HG03064 (cell line): ENCODE measurements at regions not wholly inside any gene's neighbourhood (a gene's known extent, or its start where the extent isn't known, plus 50 kb on each side); places are given as distances from the start of the nearest gene placed in this dataset.
"Not testable (repeated sequence)": the region's sequence is repeated elsewhere in the genome, so short reads cannot be mapped to it uniquely, and the experiment has no call there.

ENCODE experiments used
- ATAC-seq: cut with Tn5 transposase; IDR thresholded peaks from one replicate; pipeline ENCODE4 v1.9.1; 2021; ENCODE audit warnings: low read depth; ENCODE audit not compliant: unreplicated experiment

DNA sequence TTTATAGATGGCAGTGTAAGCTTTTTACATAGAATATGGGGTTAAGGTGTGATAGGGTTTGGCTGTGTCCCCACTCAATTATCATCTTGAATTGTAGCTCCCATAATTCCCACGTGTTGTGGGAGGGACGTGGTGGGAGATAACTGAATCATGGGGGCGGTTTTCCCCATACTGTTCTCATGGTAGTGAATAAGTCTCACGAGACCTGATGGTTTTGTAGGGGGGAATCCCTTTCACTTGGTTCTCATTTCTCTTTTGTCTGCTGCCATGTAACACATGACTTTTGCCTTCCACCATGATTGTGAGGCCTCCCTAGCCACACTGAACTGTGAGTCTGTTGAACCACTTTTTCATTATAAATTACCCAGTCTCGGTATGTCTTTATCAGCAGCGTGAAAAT, 290.3 kb upstream of the B3GALT2 start:
- ATAC-seq: no peak

DNA sequence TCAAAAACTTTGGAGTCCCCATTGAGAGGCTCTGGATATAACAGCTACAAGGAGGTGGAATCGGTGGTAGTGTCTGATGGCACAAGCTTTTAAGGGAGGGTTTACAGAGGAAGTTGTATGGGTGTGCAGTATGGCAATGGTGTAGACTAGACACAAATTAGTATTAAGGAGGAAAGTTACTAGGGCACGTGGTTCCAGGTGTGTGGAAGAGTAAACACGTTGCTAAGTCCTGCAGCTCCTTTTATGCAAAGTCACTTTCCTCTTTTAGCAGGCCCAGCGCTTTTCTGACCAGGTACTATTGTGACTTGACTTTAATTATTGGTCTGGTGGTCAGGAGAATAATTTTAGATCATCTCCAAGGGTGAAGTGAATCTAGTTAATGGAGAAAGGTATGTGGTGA, 287.5 kb upstream of the B3GALT2 start:
- ATAC-seq: no peak

DNA sequence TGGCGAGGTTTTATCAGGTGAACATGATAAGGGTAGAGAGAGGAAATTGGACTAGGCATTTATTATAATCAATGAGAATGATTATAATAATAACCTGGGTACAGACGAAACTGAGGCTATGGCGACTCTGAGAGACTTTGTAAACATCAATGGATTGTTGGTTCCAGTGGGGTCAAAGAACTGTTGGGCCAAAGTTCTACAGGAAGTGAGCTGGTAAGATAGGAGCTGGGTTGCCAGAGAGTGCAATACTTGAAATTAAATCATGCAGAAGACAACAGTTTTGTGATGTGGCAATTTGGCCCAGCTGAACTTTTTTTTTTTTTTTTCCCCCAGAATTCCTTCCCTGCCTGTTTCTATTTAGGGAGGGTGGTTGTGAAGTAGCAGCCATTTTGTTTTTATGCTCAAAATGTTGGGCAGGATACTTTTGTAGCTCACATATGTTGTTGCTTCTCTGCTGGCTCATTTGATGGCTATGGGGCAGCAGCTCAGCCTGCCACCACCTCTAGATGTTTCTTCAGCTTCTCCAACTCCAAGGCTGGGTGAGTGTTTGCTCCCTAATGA, 286.5 kb upstream of the B3GALT2 start:
- ATAC-seq: no peak

DNA sequence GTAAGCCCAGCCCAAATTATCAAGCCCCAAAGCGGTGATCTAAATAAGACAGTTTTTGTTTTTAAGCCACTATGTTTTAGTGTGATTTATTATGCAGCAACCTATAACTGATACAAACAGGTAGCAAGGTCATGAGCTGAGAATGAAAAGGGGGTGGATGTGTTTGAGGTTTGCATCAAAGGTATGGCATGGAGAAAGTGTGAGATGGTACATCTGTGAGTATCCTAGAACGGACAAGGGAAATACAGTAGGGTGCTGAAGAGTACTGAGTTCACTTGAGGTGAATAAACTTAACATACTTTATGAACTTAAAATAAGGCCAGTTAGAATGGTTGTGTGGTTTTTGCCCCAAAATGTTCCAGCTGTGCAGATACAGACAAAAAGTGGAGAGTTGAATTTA, 286.0 kb upstream of the B3GALT2 start:
- no peak for ATAC-seq

DNA sequence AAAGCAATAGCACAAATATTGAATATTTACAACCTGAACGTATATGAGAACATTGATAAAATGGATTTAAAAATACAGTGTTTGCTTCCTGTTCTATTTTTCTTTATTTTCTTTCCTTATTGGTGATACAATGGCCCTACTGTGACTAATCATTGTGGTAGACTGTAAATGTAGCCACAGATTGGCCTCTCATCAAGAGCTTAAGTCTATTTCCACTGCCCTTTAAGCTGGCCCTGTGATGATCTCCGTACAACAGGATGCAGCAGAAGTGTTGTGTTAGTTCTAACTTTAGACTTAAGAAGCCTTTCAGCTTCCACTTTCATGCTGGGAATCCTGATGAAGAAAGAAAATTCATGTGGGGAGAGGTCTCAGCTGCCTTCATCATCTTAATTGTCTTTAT, 285.6 kb upstream of the B3GALT2 start:
- ATAC-seq: no peak

DNA sequence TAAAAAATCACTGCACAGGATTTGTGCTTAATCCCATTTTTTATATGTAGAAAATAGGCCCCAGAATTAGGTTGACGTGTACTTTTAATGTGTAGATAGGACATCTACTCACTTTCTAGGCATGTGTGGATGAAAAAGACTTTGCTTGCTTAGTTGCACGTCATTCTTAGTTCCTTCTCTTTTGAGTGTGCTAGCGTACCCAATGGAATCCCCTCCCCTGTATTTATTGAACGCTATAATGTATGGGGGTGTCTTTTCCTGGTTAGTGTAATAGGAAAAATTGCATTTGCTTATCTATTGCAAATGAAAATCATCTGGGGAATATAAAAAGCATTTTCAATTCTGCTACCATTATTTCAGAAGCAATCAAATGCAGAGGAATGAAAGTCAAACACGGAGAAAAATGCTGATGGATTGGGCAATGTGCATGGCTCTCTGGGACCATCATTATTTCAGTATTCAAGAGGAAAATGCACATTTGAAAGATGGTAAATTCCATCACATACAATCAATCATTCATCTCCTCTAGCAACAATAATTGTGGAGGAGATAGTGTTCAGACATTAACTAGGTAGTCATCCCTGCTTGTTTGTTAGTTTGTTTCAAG, 277.0 kb upstream of the B3GALT2 start:
- ATAC-seq: no peak

DNA sequence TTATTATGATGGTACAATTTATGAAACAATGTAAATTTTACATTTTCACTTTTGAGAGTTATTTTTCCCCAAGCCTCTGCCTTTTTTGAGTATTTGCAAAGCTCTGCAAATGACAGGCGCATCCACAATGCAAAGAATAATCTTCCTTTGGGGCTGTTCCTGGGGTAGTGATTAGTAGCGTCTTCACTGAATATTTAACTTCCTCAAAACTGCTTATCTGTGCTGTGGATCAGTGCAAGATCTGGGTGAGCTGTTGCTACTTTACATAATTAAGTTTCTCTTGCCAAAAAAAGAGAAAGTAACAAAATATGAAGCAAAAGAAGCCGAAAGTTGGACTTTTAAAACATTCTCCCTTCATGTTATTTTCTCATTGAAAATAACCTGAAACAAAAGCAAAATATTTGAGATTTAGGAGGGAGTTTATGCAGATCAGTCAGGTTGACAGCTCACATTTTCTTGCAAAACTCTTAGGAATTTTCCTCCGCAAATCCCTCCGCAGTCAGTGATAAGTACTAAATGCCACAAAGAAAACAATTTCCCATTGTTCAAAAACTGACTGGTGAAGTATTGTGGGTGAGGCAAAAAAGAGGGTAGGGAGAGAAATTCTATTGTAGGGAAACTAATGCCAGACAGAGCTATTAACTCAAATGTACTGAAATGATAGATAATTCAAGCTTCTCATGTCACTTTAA, 276.4 kb upstream of the B3GALT2 start:
- no peak for ATAC-seq

DNA sequence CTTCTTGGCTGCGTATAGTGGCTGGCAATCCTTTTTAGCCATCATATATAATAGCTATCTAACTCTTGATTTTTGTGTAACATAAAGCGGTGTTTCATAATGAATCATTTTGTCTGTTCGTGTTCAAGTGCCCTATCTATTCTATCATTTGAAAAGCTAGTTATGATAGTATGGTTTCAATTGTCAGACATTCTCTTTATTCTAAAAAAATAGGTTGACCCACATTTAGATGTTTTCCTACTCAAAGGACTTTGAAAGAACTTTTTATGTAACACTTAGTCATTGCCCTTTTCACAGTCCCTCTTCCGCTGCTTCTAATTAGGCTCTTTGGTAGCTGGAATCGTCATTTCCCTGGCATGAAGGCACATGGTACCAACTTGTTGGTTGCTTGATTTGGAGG, 272.2 kb upstream of the B3GALT2 start:
- ATAC-seq: no peak

DNA sequence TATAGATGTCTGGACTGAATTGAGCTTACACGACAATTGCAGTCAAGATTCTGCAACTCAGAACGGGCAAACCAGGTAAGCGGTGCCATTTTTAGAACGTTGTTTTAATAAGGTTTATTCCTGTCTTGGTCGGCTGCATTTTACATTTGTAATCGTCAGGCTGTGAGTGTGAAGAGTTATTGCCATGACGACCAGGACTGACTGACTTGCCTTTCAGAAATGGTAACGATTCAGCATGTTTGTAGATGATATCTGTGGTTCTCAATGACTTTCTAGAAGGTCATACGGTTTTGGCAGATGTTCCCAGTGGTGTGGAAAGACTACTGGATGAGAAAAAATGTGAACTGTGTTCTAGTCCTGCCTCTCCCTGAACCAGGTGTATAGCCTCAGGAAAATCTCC, 271.3 kb upstream of the B3GALT2 start:
- no peak for ATAC-seq

DNA sequence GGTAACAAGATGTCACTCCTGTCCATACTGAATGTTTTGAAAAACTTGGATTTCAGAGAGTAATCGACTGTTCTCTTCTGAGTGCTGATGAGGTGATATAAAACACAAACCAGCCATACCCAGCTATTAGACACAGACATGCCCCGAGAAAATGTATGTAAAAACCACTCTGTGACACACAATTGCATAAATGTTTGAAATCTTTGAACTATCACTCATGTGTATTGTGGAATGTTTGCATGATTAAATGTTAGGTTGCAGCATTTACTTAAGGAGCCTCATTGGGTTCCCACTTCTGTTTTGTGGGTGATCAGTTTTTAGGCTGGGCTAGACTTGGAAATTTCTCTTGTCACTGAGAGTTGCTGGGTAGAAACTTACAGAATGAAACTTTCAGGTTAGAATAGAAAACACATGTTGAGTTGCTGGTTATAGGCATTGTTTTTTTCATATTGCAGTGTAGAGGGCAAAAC, 270.4 kb upstream of the B3GALT2 start:
- peak; percentile 64 for ATAC-seq

DNA sequence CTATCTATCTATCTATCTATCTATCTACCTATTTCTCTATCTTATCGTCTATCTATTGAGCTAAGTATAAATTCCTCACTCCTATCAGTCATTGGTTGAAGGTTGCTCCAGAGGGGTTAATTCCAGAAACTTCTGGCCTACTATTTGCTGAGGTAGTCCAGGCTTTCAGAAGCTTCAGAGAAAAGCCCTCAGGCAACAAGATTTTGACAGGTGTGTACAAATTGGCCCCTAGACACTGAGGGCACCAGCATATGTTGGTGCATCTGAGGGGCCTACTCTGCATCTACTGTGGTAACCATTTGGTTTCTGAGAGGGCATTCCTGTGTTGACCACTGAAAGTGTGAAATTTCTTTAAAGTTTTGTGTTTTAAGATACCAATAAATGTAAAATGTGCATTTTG, 265.2 kb upstream of the B3GALT2 start:
- ATAC-seq: no peak

DNA sequence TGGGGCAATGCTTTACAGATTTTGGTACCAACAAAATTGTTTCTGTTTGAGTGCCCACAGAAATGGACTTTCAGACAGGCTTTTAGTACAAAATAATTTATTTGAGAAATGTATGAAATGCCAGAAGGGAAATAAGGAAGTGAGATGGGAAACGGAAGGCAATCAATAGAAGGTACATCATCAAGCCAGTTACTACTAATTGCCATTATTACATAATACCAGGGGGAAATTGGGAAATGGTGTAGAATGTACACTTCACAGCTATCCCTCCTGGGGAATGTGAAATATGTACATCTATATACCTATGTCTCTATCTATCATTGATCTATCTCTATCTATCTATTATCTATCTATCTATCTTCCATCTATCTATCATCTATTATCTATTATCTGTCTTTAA, 264.6 kb upstream of the B3GALT2 start:
- no peak for ATAC-seq

DNA sequence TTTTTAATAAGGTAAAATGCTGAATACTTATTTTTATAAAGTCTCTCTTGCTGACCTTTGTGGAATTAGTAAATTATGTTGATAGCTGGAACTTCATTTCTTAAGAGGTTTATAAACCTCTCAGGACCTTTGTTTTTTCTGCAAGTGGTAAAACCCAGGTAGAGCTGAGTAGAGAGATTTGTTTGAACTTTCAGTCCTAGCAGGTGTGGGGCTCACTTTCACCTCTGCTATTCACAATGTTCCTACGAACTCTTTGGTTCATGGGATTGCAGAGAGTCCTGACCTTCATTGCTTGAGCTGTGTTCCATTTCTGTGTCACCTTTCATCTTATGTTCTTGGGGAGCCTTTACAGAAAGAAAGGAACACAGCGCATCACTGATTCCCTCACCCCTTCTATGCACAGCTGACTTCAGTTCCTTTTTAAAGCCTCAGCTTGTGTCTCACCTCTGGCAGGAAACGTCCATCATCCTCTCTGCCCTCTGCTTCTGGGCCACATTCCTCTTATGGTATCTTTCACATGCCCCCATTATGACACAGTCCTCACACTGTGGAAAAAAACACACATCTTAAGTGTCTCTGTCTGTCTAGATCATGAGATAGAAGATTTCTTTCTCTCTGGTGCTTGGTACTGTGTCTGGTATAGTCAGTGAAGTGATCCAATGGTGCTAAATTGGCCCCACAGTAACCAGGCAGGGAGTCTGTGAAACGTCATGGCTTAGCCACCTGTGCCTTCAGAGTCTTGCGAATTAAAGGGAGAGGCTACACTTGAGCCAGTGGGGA, 262.5 kb upstream of the B3GALT2 start:
- peak; percentile 98 for ATAC-seq

DNA sequence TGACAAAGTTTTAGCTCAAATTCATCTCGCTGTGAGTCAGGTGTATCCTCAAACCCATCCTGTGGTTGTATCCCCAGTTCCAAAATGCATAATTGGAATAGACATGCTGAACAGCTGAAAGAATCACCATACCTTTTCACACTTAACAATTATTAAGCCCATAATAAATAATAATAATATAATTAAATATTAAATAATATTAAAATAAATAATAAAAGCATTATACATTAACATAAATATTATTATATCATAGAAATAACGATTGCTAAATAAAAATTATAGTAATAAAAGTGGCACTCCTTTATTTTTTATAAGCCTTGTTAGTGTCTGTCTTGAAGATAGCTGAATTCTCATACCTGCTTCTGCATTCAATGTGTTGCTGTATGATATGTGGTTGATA, 257.5 kb upstream of the B3GALT2 start:
- ATAC-seq: no peak

DNA sequence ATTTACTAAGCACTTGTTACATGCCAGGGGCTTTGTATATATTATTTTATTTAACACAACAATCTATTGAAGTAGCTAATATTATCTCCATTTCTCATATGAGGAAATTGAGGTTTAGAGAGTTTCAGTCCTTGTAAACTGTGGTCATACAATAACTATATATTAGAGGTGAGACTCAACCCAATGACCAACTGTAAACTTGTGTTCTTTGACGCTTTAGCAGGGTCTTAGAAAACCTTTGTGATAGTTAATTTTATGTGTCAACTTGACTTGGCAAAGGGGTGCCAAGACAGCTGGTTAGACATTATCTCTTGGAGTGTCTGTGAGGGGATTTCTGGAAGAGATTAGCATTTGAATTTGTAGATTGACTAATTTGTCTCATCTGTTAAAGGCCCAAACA, 252.4 kb upstream of the B3GALT2 start:
- ATAC-seq: peak; percentile 76

DNA sequence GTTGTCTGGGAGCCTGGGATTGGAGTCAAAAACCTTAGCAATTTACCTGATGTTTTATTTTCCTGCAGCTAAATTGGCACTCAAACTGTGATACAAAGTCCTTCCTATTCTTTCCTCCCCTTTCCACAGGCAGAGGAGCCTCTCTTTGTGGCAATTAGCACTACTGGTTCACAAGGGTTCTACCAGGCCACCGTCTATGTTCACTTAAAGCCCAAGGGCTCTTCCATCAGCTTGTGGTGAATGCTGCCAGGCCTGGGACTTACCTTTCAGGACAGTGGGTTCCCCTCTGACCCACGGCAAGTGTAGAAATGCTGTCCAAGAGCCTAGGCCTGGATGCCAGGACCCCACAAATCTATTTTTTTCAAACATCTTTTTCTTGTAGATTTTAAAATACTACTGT, 251.9 kb upstream of the B3GALT2 start:
- ATAC-seq: peak; percentile 3

DNA sequence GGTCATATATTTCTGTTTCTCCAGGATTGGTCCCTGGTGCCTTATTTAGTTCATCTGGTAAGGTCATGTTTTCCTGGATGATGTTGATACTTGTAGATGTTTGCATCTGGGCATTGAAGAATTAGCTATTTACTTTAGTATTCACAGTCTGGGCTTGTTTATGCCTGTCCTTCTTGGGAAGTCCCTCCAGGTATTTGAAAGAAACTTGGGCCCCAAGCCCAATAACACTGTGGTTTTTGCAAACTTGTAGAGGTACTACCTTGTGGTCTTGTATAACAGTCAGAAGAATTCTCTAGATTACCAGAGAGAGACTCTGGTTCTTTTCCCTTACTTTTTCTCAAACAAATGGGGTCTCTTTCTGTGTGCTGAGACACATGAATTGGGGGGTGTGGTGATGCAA, 251.4 kb upstream of the B3GALT2 start:
- peak; percentile 82 for ATAC-seq

DNA sequence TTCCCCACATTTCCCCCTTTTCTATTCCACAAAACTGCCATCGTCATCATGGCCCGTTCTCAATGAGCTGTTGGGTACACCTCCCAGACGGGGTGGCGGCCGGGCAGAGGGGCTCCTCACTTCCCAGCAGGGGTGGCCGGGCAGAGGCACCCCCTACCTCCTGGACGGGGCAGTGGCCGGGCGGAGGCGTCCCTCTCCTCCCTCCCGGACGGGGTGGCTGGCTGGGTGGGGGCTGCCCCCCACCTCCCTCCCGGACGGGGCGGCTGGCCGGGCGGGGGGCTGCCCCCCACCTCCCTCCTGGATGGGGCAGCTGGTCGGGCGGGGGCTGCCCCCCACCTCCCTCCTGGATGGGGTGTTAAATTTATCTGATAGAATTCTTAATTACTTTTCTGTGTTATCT, 250.9 kb upstream of the B3GALT2 start:
- ATAC-seq: not testable (repeated sequence)

DNA sequence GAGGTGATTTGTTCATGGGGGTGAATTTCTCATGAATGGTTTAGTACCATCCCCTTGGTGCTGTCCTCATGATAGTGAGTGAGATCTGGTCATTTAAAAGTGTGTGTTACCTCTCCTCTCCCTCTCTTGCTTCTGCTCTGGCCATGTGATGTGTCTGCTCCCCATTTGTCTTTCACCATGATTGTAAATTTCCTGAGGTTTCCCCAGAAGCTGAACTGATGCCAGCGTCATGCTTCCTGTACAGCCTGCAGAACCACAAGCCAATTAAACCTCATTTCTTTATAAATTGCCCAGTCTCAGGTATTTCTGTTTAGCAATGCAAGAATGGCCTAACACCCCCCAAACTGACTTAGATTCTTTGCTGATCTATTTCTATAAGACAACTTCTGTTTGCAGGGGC, 249.4 kb upstream of the B3GALT2 start:
- ATAC-seq: no peak

DNA sequence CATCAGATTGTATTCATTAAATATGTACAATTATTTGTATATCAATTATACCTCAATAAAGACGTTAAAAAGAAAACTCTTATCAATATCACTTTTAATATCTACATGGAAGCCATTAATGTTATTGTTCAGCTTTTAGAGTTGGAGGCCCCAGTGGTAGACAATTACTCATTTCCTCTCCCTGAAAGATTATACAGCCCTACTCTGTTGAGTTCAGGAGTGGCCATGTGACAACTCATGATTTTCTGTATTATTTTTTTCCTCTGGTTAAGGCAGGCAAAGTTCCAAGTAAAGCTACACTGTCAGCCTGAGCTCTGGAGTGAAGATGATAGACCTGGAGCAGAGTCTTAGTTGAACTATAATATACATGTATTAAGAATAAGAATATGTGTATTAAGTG, 247.9 kb upstream of the B3GALT2 start:
- ATAC-seq: no peak

DNA sequence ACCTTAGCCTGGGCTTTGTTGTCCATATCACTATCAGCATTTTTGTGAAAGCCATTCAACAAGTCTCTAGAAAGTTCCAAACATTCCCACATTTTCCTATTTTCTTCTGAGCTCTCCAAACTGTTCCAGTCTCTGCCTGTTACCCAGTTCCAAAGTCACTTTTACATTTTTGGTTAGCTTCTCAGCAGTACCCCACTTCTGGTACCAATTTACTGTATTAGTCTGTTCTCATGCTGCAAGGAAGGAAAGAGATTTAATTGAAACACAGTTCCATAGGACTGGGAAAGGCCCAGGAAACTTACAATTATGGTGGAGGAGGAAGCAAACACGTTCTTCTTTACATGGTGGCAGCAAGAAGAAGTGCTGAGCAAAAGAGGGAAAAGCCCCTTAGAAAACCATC, 247.2 kb upstream of the B3GALT2 start:
- no peak for ATAC-seq
